ENCODE measurements at regions not wholly inside any gene's neighbourhood (a gene's known extent, or its start where the extent isn't known, plus 50 kb on each side); places are given as distances from the start of the nearest gene placed in this dataset.

DNA sequence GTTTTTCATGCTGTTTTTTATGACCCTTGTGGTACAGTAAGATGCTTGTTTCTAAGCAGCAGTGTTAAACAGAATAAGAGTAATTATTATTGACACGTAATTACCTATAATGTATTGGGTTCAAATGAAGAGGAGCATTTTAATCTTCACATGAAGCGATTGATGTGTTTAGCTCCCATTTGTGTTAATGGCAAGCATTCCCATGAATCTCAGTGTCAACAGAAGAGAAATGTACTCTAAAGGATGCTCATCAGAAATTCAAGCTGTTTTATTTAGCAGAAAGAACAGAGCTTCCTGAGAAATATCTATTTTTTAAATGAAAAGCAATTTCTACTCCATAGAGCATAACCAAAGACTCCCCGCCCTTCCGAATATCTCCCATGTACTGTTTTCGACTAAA, 341.3 kb upstream of the LINC00305 start:
- H3K9me3 ChIP-seq (ENCODE audit: insufficient read depth, low read length) = no peaks in the 10 kb centered on the region
- H3K79me2 ChIP-seq (ENCODE audit: low read length) = no peaks in the 10 kb centered on the region
- no peak overlapping the region for H3K9ac ChIP-seq (ENCODE audit: low read length)
- H3K27ac ChIP-seq (ENCODE audit: low read length) = no peak overlapping the region
- H3K27me3 ChIP-seq (ENCODE audit: low read depth, low read length) = no peaks in the 10 kb centered on the region
- no peak overlapping the region for H3K4me2 ChIP-seq (ENCODE audit: low read length)
- no peaks in the 10 kb centered on the region for H3K4me1 ChIP-seq (ENCODE audit: low read length)
- no peaks in the 10 kb centered on the region for H3K36me3 ChIP-seq (replicated peaks; ENCODE audit: low read depth, low read length)
- H2AFZ ChIP-seq (ENCODE audit: low read depth, low read length) = no peak overlapping the region
- no peaks in the 10 kb centered on the region for H4K20me1 ChIP-seq (ENCODE audit: insufficient read depth, low read length)
- H3K4me3 ChIP-seq (ENCODE audit: low read length) = no peak overlapping the region
- TF ChIP-seq EZH2phosphoT487 (IDR thresholded peaks at IDR 0.05; ENCODE audit: low read depth) = no peak
- TF ChIP-seq, protein P1, sequence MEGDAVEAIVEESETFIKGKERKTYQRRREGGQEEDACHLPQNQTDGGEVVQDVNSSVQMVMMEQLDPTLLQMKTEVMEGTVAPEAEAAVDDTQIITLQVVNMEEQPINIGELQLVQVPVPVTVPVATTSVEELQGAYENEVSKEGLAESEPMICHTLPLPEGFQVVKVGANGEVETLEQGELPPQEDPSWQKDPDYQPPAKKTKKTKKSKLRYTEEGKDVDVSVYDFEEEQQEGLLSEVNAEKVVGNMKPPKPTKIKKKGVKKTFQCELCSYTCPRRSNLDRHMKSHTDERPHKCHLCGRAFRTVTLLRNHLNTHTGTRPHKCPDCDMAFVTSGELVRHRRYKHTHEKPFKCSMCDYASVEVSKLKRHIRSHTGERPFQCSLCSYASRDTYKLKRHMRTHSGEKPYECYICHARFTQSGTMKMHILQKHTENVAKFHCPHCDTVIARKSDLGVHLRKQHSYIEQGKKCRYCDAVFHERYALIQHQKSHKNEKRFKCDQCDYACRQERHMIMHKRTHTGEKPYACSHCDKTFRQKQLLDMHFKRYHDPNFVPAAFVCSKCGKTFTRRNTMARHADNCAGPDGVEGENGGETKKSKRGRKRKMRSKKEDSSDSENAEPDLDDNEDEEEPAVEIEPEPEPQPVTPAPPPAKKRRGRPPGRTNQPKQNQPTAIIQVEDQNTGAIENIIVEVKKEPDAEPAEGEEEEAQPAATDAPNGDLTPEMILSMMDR (IDR thresholded peaks at IDR 0.05; ENCODE audit: low read depth, low read length) = no peak

DNA sequence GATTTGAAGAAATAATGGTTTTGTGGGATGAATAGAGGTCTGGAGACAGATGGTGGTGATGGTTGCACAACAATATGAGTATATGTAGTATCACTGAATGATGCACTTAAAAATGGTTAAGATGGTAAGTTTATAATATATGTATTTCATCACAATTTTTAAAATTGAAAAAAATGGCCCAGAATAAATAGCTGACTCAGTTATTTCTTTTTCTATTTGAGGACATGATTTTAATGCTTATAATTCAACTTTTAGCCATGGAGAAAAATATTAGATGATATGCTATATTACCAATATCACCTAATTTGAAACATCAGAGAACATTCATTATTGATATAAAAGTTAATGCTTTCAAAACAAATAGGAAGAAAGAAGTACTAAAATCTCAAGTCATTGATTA, 339.8 kb upstream of the LINC00305 start:
- H4K20me1 ChIP-seq (ENCODE audit: insufficient read depth, low read length) = no peaks in the 10 kb centered on the region
- no peak for TF ChIP-seq EZH2phosphoT487 (IDR thresholded peaks at IDR 0.05; ENCODE audit: low read depth)
- TF ChIP-seq, protein P1 (IDR thresholded peaks at IDR 0.05; ENCODE audit: low read depth, low read length) = no peak
- H3K9me3 ChIP-seq (ENCODE audit: insufficient read depth, low read length) = no peaks in the 10 kb centered on the region
- H3K4me3 ChIP-seq (ENCODE audit: low read length) = no peak overlapping the region
- H3K27ac ChIP-seq (ENCODE audit: low read length) = no peak overlapping the region
- no peak overlapping the region for H3K4me2 ChIP-seq (ENCODE audit: low read length)
- H3K9ac ChIP-seq (ENCODE audit: low read length) = no peak overlapping the region
- no peaks in the 10 kb centered on the region for H3K27me3 ChIP-seq (ENCODE audit: low read depth, low read length)
- no peaks in the 10 kb centered on the region for H3K36me3 ChIP-seq (replicated peaks; ENCODE audit: low read depth, low read length)
- no peaks in the 10 kb centered on the region for H3K4me1 ChIP-seq (ENCODE audit: low read length)
- no peaks in the 10 kb centered on the region for H3K79me2 ChIP-seq (ENCODE audit: low read length)
- no peak overlapping the region for H2AFZ ChIP-seq (ENCODE audit: low read depth, low read length)

DNA sequence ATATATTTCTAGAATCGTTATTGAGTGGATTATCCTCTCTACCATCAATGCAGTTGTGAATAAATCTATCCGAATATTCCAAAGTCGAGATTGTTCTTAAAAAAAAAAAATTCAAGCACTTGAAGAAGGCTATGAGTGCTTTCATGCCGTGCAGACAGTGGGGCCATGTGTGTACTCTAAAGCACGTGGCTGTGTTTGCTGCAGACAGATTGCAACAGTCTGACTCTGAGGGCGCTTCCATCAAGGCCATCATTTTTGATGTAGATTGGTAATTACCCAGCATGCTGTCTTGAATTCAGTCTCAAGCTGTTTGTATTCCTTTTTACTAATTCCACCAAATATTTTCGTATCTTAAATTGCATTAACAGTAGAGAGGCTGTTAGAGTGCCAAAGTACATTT, 325.9 kb upstream of the LINC00305 start:
- Histone ChIP-seq H3K4me2 (ENCODE audit: low read length) (no peak overlapping the region), H3K27me3 (ENCODE audit: low read depth, low read length) (no peaks in the 10 kb centered on the region), H4K20me1 (ENCODE audit: insufficient read depth, low read length) (no peaks in the 10 kb centered on the region), H3K4me1 (ENCODE audit: low read length) (no peaks in the 10 kb centered on the region), H3K9me3 (ENCODE audit: insufficient read depth, low read length) (no peaks in the 10 kb centered on the region), H3K36me3 (replicated peaks; ENCODE audit: low read depth, low read length) (no peaks in the 10 kb centered on the region), H3K9ac (ENCODE audit: low read length) (no peak overlapping the region), H3K79me2 (ENCODE audit: low read length) (no peaks in the 10 kb centered on the region), H3K27ac (ENCODE audit: low read length) (no peak overlapping the region), H2AFZ (ENCODE audit: low read depth, low read length) (0 out of 2 replicates have a peak overlapping the region, but pooled peaks have one; percentile 16), H3K4me3 (ENCODE audit: low read length) (no peak overlapping the region)
- no peak for TF ChIP-seq EZH2phosphoT487 (IDR thresholded peaks at IDR 0.05; ENCODE audit: low read depth)
- TF ChIP-seq, protein P1 (IDR thresholded peaks at IDR 0.05; ENCODE audit: low read depth, low read length) = no peak

DNA sequence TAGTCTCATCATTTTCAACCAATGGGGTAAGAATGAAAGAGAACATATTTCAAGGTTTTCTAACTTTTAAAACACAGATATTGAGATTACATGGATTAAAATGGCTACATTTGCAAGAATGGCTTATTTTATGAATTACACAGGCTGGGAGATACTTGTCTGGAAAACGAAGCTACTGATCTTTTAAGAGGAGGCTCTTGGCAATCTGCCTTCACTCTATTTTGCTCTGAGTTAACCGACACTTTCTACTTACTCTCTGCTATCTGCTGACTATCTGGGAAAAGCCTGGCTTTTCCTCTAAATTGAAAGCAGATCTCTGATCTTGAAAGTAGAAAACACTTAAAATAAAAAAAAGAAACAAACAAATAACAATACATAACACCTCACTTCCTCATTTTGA, 325.4 kb upstream of the LINC00305 start:
- Histone ChIP-seq H3K9ac (ENCODE audit: low read length) (no peak overlapping the region), H3K4me2 (ENCODE audit: low read length) (no peak overlapping the region), H3K9me3 (ENCODE audit: insufficient read depth, low read length) (no peaks in the 10 kb centered on the region), H3K36me3 (replicated peaks; ENCODE audit: low read depth, low read length) (no peaks in the 10 kb centered on the region), H3K27me3 (ENCODE audit: low read depth, low read length) (no peaks in the 10 kb centered on the region), H2AFZ (ENCODE audit: low read depth, low read length) (no peak overlapping the region), H3K79me2 (ENCODE audit: low read length) (no peaks in the 10 kb centered on the region), H3K27ac (ENCODE audit: low read length) (no peak overlapping the region), H4K20me1 (ENCODE audit: insufficient read depth, low read length) (no peaks in the 10 kb centered on the region), H3K4me1 (ENCODE audit: low read length) (no peaks in the 10 kb centered on the region), H3K4me3 (ENCODE audit: low read length) (no peak overlapping the region)
- no peak for TF ChIP-seq EZH2phosphoT487 (IDR thresholded peaks at IDR 0.05; ENCODE audit: low read depth)
- TF ChIP-seq, protein P1 (IDR thresholded peaks at IDR 0.05; ENCODE audit: low read depth, low read length) = no peak

Data from OCI-LY3 (cell line).